ENCODE measurements at regions not wholly inside any gene's neighbourhood (a gene's known extent, or its start where the extent isn't known, plus 50 kb on each side); places are given as distances from the start of the nearest gene placed in this dataset.

DNA sequence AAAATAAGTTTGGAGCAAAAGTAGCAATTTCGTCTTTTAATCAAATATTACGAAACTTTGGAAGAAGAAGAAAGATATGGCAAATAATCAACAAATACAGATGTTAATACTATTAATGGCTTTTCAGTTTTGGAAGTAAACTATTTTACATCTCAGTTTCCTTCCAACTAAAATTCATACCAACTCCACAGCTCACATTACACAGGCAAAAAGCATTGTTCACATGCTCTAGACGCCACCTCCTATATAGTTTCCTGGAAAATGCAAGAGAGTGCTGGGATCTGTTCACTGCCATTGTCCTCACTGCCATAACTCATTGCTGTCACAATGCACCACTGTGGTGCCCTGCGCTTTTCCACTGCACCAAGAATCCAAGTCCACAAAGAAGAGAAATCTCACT, 149.0 kb upstream of the FTMT start:
- H3K27me3 ChIP-seq (ENCODE audit: insufficient read depth), result no peaks in the 10 kb centered on the region
- no peaks in the 10 kb centered on the region for H3K4me1 ChIP-seq (ENCODE audit: control insufficient read depth in 1 of 2, insufficient read depth in 2 of 2, low read depth in 1 of 2, low read length in 1 of 2)
- 72% methylated on average over 4 of the region's 4 CpGs for WGBS (ENCODE audit: low lambda C conversion rate)
- no peak overlapping the region for H3K9ac ChIP-seq
- no peak for DNase-seq
- ChIA-PET CTCF (no interaction called here), POLR2A (no interaction called here)
- no peaks in the 10 kb centered on the region for H3K36me3 ChIP-seq (replicated peaks in 1 of 2; ENCODE audit: control insufficient read depth in 1 of 2, insufficient read depth in 2 of 2, low read length in 1 of 2)
- no peaks in the 10 kb centered on the region for H3K9me2 ChIP-seq
- no peak overlapping the region for H2AFZ ChIP-seq (ENCODE audit: low read depth)
- H4K20me1 ChIP-seq (ENCODE audit: insufficient read depth), result no peaks in the 10 kb centered on the region
- H3K27ac ChIP-seq (ENCODE audit: low read depth in 2 of 2, low read length in 1 of 2), result no peak overlapping the region
- H3K4me2 ChIP-seq, result no peak overlapping the region
- no peaks in the 10 kb centered on the region for H3K79me2 ChIP-seq (ENCODE audit: insufficient read depth)
- no peak overlapping the region for H3K4me3 ChIP-seq (ENCODE audit: low read depth in 2 of 2, low read length in 1 of 2)
- H3K9me3 ChIP-seq, result no peaks in the 10 kb centered on the region
- H3F3A ChIP-seq (replicated peaks; ENCODE audit: insufficient read depth), result no peaks in the 10 kb centered on the region
- TF ChIP-seq IRF3 (IDR thresholded peaks at IDR 0.05; ENCODE audit: low read depth, low read length), result no peak
- no peak for TF ChIP-seq MXI1 (IDR thresholded peaks at IDR 0.05; ENCODE audit: low read depth, low read length)
- no peak for TF ChIP-seq ZBTB33 (IDR thresholded peaks at IDR 0.05; ENCODE audit: borderline replicate concordance, low read depth)
- TF ChIP-seq NFIC (IDR thresholded peaks at IDR 0.05; ENCODE audit: borderline replicate concordance), result no peak
- no peak for TF ChIP-seq GATA2 (CRISPR knock-in tag; IDR thresholded peaks at IDR 0.05)
- TF ChIP-seq, protein P1, sequence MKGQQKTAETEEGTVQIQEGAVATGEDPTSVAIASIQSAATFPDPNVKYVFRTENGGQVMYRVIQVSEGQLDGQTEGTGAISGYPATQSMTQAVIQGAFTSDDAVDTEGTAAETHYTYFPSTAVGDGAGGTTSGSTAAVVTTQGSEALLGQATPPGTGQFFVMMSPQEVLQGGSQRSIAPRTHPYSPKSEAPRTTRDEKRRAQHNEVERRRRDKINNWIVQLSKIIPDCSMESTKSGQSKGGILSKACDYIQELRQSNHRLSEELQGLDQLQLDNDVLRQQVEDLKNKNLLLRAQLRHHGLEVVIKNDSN (IDR thresholded peaks at IDR 0.05; ENCODE audit: borderline replicate concordance, low read depth), result no peak

- Histone ChIP-seq H3K9me2 (no peaks in the 10 kb centered on the region), H3K4me2 (no peak overlapping the region), H3K27ac (ENCODE audit: low read depth in 2 of 2, low read length in 1 of 2) (no peak overlapping the region), H2AFZ (ENCODE audit: low read depth) (no peak overlapping the region), H4K20me1 (ENCODE audit: insufficient read depth) (no peaks in the 10 kb centered on the region), H3K27me3 (ENCODE audit: insufficient read depth) (no peaks in the 10 kb centered on the region), H3K36me3 (replicated peaks in 1 of 2; ENCODE audit: control insufficient read depth in 1 of 2, insufficient read depth in 2 of 2, low read length in 1 of 2) (no peaks in the 10 kb centered on the region), H3K79me2 (ENCODE audit: insufficient read depth) (no peaks in the 10 kb centered on the region), H3K9ac (no peak overlapping the region), H3K4me1 (ENCODE audit: control insufficient read depth in 1 of 2, insufficient read depth in 2 of 2, low read depth in 1 of 2, low read length in 1 of 2) (no peaks in the 10 kb centered on the region), H3K4me3 (ENCODE audit: low read depth in 2 of 2, low read length in 1 of 2) (no peak overlapping the region), H3F3A (replicated peaks; ENCODE audit: insufficient read depth) (no peaks in the 10 kb centered on the region), H3K9me3 (no peaks in the 10 kb centered on the region)
- ChIA-PET CTCF (no interaction called here), POLR2A (no interaction called here)
- TF ChIP-seq YY1 (IDR thresholded peaks at IDR 0.05; ENCODE audit: low read depth), result no peak
- TF ChIP-seq EP300 (IDR thresholded peaks at IDR 0.05; ENCODE audit: borderline replicate concordance in 1 of 2, low read depth in 1 of 2, low read length in 1 of 2), result no peak
- no peak for TF ChIP-seq RFX5 (IDR thresholded peaks at IDR 0.05; ENCODE audit: low read length)
- no peak for TF ChIP-seq PBX3 (IDR thresholded peaks at IDR 0.05)
- TF ChIP-seq TEAD4 (IDR thresholded peaks at IDR 0.05; ENCODE audit: borderline replicate concordance, insufficient read depth), result no peak
- TF ChIP-seq CHD2 (IDR thresholded peaks at IDR 0.05; ENCODE audit: low read length, partially characterized antibody), result no peak
- TF ChIP-seq TAF1 (IDR thresholded peaks at IDR 0.05; ENCODE audit: borderline replicate concordance, low read depth, low read length), result no peak
- TF ChIP-seq GATA2 (CRISPR knock-in tag; IDR thresholded peaks at IDR 0.05), result no peak
- no peak for TF ChIP-seq TCF12 (IDR thresholded peaks at IDR 0.05)
- TF ChIP-seq USF2 (IDR thresholded peaks at IDR 0.05; ENCODE audit: borderline replicate concordance, low read depth, low read length), result no peak
- no peak for DNase-seq
These were observed 147.4 kb upstream of the FTMT start for GRCh38 chr5:121704291-121704690.

All from SK-N-SH (cell line).